Transverse colon (tissue), 4 donors: ENCODE measurements at regions not wholly inside any gene's neighbourhood (a gene's known extent, or its start where the extent isn't known, plus 50 kb on each side); places are given as distances from the start of the nearest gene placed in this dataset.

ENCODE experiments used
- EP300 ChIP-seq: sonication (generic); formaldehyde crosslinking; IDR thresholded peaks from one replicate; pipeline ENCODE4 v1.6.1; 2017; ENCODE audit warnings: antibody characterized with exemption, low read depth
- POLR2A ChIP-seq: fragments of 450-650 bp; IDR thresholded peaks from one replicate; pipeline ENCODE4 v1.6.1; 2016; ENCODE audit warnings: antibody characterized with exemption, mild to moderate bottlenecking, moderate library complexity
- POLR2AphosphoS5 ChIP-seq, 3 donors: sonication (generic); formaldehyde crosslinking; IDR thresholded peaks; one replicate each; pipeline ENCODE4 v1.6.1; 2016; ENCODE audit warnings: antibody characterized with exemption in 3 of 3
- TF ChIP-seq, protein P1 (sequence below), 5 experiments: fragments of 200-600 bp in 3 of 5; fragments of 450-650 bp in 2 of 5; sonication (generic) in 3 of 5; IDR thresholded peaks; 1 replicate in 2 of 5; 2 replicates in 3 of 5; pipeline ENCODE4 v1.5.1; 2016 to 2017; ENCODE audit warnings: antibody characterized with exemption in 5 of 5, inconsistent platforms in 3 of 5, mild to moderate bottlenecking in 2 of 5, moderate library complexity in 1 of 5

DNA sequence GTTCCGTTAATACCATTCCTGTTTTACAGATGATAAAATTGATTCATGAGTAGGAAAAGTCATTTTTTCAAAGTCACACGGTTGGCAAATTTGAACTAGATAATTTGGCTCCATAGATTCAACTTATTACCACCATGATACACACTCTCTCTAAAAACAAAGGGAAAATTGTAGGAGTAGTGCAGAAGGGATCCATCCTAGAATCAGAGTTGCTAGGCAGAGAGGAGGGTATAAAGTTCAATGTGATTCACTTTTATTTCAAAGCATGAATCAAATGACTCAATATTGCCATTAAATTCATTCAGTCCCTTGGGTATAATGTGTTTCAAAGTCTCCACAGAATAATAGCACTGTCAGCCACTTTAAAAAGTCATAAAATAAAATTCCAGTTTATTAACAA, 747.2 kb upstream of the ACO1 start:
- TF ChIP-seq, protein P1, sequence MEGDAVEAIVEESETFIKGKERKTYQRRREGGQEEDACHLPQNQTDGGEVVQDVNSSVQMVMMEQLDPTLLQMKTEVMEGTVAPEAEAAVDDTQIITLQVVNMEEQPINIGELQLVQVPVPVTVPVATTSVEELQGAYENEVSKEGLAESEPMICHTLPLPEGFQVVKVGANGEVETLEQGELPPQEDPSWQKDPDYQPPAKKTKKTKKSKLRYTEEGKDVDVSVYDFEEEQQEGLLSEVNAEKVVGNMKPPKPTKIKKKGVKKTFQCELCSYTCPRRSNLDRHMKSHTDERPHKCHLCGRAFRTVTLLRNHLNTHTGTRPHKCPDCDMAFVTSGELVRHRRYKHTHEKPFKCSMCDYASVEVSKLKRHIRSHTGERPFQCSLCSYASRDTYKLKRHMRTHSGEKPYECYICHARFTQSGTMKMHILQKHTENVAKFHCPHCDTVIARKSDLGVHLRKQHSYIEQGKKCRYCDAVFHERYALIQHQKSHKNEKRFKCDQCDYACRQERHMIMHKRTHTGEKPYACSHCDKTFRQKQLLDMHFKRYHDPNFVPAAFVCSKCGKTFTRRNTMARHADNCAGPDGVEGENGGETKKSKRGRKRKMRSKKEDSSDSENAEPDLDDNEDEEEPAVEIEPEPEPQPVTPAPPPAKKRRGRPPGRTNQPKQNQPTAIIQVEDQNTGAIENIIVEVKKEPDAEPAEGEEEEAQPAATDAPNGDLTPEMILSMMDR (IDR thresholded peaks at IDR 0.05), result no peak
- TF ChIP-seq EP300 (no peak), POLR2A (no peak), POLR2AphosphoS5 (IDR thresholded peaks at IDR 0.05) (no peak)
